SK-N-SH treated with all-trans-retinoic acid at 6 μM for 48 hours (cell line): ENCODE measurements at regions not wholly inside any gene's neighbourhood (a gene's known extent, or its start where the extent isn't known, plus 50 kb on each side); places are given as distances from the start of the nearest gene placed in this dataset.

Experiments
- ATAC-seq: fragments of 200-7000 bp; cut with Tn5 transposase; 3 replicates; pipeline ENCODE4 v1.9.1; 2020; ENCODE audit warnings: mild to moderate bottlenecking, moderate library complexity
- ARNTL ChIP-seq: fragments of 450-650 bp; formaldehyde crosslinking; IDR thresholded peaks from 2 replicates; pipeline ENCODE4 v1.5.0; 2020; ENCODE audit warnings: low read depth, mild to moderate bottlenecking, moderate library complexity, borderline replicate concordance
- BACH2 ChIP-seq: fragments of 250-450 bp; sonication (Bioruptor Pico); IDR thresholded peaks from 2 replicates; pipeline ENCODE4 v1.9.0; 2021; ENCODE audit warnings: mild to moderate bottlenecking, borderline replicate concordance
- CSDC2 ChIP-seq: fragments of 250-450 bp; sonication (Bioruptor Pico); IDR thresholded peaks from 2 replicates; pipeline ENCODE4 v1.5.0; 2020; ENCODE audit warnings: mild to moderate bottlenecking, moderate library complexity
- ESRRG ChIP-seq: fragments of 250-450 bp; sonication (Bioruptor Pico); IDR thresholded peaks from 2 replicates; pipeline ENCODE4 v1.6.1; 2021; ENCODE audit warnings: mild to moderate bottlenecking
- GLIS3 ChIP-seq: fragments of 250-450 bp; sonication (Bioruptor Pico); IDR thresholded peaks from 2 replicates; pipeline ENCODE4 v1.5.0; 2020; ENCODE audit warnings: mild to moderate bottlenecking, moderate library complexity
- ISL1 ChIP-seq: fragments of 250-450 bp; sonication (Bioruptor Pico); IDR thresholded peaks from 2 replicates; pipeline ENCODE4 v2.1.2; 2022; ENCODE audit warnings: mild to moderate bottlenecking, moderate library complexity
- OSR1 ChIP-seq: fragments of 250-450 bp; sonication (Bioruptor Pico); IDR thresholded peaks from 2 replicates; pipeline ENCODE4 v1.8.0; 2022; ENCODE audit warnings: moderate library complexity, mild to moderate bottlenecking, inconsistent platforms
- PPARA ChIP-seq: fragments of 250-450 bp; sonication (Bioruptor Pico); IDR thresholded peaks from 2 replicates; pipeline ENCODE4 v1.5.0; 2020; ENCODE audit warnings: mild to moderate bottlenecking, borderline replicate concordance
- RARB ChIP-seq: fragments of 250-450 bp; sonication (Bioruptor Pico); IDR thresholded peaks from 2 replicates; pipeline ENCODE4 v1.8.0; 2021; ENCODE audit warnings: mild to moderate bottlenecking, moderate library complexity
- TCF4 ChIP-seq: fragments of 250-450 bp; sonication (Bioruptor Pico); IDR thresholded peaks from 2 replicates; pipeline ENCODE4 v1.8.0; 2021; ENCODE audit warnings: mild to moderate bottlenecking, moderate library complexity, borderline replicate concordance
- TOX ChIP-seq: fragments of 250-450 bp; sonication (Bioruptor Pico); IDR thresholded peaks from 2 replicates; pipeline ENCODE4 v1.8.0; 2021; ENCODE audit warnings: mild to moderate bottlenecking, moderate library complexity, borderline replicate concordance
- ZFP30 ChIP-seq: fragments of 450-650 bp; formaldehyde crosslinking; IDR thresholded peaks from 2 replicates; pipeline ENCODE4 v1.5.0; 2022; ENCODE audit warnings: mild to moderate bottlenecking, moderate library complexity
- ZNF565 ChIP-seq: fragments of 450-650 bp; formaldehyde crosslinking; conservative IDR thresholded peaks from 2 replicates; pipeline ENCODE4 v1.5.0; 2020; ENCODE audit warnings: low read depth, mild to moderate bottlenecking, moderate library complexity
- ZNF70 ChIP-seq: fragments of 450-650 bp; formaldehyde crosslinking; IDR thresholded peaks from 2 replicates; pipeline ENCODE4 v1.5.0; 2020; ENCODE audit warnings: mild to moderate bottlenecking, moderate library complexity
- TF ChIP-seq, protein P1 (sequence below): fragments of 250-450 bp; sonication (Bioruptor Pico); IDR thresholded peaks from 2 replicates; pipeline ENCODE4 v1.8.0; 2021; ENCODE audit warnings: low read depth, mild to moderate bottlenecking, moderate library complexity, borderline replicate concordance
- TF ChIP-seq, protein P2 (sequence below): fragments of 250-450 bp; sonication (Bioruptor Pico); IDR thresholded peaks from 2 replicates; pipeline ENCODE4 v1.5.1; 2020; ENCODE audit warnings: low read depth, mild to moderate bottlenecking, moderate library complexity
- TF ChIP-seq, protein P3 (sequence below): fragments of 250-450 bp; sonication (Bioruptor Pico); IDR thresholded peaks from 2 replicates; pipeline ENCODE4 v1.8.0; 2020; ENCODE audit warnings: mild to moderate bottlenecking, moderate library complexity, borderline replicate concordance
- TF ChIP-seq, protein P4 (sequence below): fragments of 250-450 bp; sonication (Bioruptor Pico); IDR thresholded peaks from 2 replicates; pipeline ENCODE4 v1.5.1; 2021; ENCODE audit warnings: mild to moderate bottlenecking, moderate library complexity

DNA sequence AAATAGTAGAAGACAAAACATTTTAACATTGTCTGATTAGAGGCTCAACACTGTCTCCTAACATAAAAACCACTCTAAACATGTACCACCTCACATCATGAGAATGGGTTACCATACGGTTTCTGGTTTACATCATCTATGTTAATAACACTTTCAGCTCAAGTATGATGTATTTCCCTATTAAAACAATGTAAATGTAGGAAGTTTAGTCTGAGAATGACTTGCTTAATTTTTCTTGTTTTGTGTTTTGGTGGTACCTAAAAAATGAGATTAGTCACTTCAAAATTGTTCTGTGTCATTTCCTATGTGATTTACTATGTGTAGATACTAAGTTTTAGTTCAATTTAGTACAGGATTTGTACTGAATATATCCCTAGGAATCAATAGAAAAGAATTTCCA lies 195.8 kb upstream of the SEMA3C start:
- TF ChIP-seq, protein P1, sequence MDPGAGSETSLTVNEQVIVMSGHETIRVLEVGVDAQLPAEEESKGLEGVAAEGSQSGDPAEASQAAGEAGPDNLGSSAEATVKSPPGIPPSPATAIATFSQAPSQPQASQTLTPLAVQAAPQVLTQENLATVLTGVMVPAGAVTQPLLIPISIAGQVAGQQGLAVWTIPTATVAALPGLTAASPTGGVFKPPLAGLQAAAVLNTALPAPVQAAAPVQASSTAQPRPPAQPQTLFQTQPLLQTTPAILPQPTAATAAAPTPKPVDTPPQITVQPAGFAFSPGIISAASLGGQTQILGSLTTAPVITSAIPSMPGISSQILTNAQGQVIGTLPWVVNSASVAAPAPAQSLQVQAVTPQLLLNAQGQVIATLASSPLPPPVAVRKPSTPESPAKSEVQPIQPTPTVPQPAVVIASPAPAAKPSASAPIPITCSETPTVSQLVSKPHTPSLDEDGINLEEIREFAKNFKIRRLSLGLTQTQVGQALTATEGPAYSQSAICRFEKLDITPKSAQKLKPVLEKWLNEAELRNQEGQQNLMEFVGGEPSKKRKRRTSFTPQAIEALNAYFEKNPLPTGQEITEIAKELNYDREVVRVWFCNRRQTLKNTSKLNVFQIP (CRISPR knock-in tag), result no peak
- TF ChIP-seq ZNF565 (CRISPR knock-in tag), result no peak
- no peak for TF ChIP-seq ESRRG (CRISPR knock-in tag)
- TF ChIP-seq, protein P2, sequence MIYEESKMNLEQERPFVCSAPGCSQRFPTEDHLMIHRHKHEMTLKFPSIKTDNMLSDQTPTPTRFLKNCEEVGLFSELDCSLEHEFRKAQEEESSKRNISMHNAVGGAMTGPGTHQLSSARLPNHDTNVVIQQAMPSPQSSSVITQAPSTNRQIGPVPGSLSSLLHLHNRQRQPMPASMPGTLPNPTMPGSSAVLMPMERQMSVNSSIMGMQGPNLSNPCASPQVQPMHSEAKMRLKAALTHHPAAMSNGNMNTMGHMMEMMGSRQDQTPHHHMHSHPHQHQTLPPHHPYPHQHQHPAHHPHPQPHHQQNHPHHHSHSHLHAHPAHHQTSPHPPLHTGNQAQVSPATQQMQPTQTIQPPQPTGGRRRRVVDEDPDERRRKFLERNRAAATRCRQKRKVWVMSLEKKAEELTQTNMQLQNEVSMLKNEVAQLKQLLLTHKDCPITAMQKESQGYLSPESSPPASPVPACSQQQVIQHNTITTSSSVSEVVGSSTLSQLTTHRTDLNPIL, result no peak
- TF ChIP-seq RARB (CRISPR knock-in tag), result no peak

DNA sequence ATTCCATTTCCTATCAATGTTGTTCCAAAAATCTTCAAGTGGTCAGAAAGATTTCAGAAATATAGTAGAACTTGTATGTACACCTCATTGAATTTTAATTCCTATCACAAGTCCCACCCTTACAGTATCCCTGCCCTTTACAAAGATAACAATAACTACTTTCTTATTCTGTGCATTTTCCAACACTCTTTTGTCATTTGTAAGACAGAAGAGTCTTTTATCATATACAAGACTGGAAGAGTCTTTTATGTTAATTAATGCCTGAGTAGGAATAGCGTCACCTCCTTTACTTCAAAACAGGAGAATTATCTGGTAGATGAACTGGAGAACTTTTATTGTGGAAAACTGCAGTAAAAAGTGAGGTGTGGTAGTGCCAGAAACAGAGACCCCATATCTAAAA lies 193.9 kb upstream of the SEMA3C start:
- no peak for ATAC-seq
- TF ChIP-seq ZNF565 (CRISPR knock-in tag), result no peak
- no peak for TF ChIP-seq OSR1
- no peak for TF ChIP-seq PPARA (CRISPR knock-in tag)
- TF ChIP-seq ARNTL (CRISPR knock-in tag), result no peak
- no peak for TF ChIP-seq CSDC2 (CRISPR knock-in tag)
- TF ChIP-seq BACH2 (CRISPR knock-in tag), result no peak
- TF ChIP-seq, protein P1 (CRISPR knock-in tag), result no peak
- no peak for TF ChIP-seq TCF4 (CRISPR knock-in tag)
- no peak for TF ChIP-seq ISL1
- TF ChIP-seq, protein P3, sequence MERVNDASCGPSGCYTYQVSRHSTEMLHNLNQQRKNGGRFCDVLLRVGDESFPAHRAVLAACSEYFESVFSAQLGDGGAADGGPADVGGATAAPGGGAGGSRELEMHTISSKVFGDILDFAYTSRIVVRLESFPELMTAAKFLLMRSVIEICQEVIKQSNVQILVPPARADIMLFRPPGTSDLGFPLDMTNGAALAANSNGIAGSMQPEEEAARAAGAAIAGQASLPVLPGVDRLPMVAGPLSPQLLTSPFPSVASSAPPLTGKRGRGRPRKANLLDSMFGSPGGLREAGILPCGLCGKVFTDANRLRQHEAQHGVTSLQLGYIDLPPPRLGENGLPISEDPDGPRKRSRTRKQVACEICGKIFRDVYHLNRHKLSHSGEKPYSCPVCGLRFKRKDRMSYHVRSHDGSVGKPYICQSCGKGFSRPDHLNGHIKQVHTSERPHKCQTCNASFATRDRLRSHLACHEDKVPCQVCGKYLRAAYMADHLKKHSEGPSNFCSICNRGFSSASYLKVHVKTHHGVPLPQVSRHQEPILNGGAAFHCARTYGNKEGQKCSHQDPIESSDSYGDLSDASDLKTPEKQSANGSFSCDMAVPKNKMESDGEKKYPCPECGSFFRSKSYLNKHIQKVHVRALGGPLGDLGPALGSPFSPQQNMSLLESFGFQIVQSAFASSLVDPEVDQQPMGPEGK (CRISPR knock-in tag), result no peak
- no peak for TF ChIP-seq ZNF70 (CRISPR knock-in tag)
- no peak for TF ChIP-seq ZFP30 (CRISPR knock-in tag)
- TF ChIP-seq GLIS3, result no peak

More for the DNA sequence above, 195.8 kb upstream of the SEMA3C start:
- no peak for ATAC-seq

DNA sequence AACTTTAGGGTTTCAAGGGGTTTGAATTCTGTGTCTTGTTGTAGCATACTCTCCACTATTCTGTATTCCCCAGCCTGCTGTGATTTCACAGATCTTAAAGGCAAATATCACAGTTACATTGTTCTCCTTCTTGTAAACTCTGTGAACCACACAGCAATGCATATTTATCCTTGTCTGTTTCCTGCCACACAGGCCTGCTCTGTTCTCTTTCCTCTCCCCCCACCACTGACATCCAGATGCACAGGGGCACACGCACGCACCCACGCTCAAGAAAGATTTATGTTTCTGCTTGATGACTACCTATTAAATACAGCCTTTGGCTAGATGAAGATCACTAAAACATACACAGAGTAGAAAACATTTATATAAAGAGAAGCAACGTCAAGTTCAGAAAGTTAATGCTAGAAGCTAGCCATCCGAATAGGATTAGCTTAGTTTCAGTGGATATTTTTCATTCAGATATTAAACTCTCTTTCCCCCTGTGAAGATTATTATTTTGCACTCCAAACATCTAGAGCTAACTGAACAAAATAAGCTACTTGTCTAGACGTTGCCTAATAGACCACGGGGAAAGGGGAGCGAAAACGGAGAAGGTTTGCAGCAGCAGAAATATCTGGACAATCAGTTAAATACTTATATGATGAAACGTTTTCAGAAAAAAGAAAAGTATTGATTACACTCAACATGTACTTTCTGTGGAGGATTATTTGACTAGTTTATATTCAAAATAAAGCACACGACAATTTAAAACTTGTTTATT lies 193.1 kb upstream of the SEMA3C start:
- TF ChIP-seq TCF4 (CRISPR knock-in tag), result peak; percentile 34; the same call in 1 of the 2 replicates
- TF ChIP-seq TOX (CRISPR knock-in tag), result 0 out of 2 replicates have a peak, but pooled peaks have one; percentile 42
- no peak for TF ChIP-seq RARB (CRISPR knock-in tag)
- TF ChIP-seq, protein P4, sequence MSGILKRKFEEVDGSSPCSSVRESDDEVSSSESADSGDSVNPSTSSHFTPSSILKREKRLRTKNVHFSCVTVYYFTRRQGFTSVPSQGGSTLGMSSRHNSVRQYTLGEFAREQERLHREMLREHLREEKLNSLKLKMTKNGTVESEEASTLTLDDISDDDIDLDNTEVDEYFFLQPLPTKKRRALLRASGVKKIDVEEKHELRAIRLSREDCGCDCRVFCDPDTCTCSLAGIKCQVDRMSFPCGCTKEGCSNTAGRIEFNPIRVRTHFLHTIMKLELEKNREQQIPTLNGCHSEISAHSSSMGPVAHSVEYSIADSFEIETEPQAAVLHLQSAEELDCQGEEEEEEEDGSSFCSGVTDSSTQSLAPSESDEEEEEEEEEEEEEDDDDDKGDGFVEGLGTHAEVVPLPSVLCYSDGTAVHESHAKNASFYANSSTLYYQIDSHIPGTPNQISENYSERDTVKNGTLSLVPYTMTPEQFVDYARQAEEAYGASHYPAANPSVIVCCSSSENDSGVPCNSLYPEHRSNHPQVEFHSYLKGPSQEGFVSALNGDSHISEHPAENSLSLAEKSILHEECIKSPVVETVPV (CRISPR knock-in tag), result 0 out of 2 replicates have a peak, but pooled peaks have one; percentile 44
- ATAC-seq, result peak; percentile 91

DNA sequence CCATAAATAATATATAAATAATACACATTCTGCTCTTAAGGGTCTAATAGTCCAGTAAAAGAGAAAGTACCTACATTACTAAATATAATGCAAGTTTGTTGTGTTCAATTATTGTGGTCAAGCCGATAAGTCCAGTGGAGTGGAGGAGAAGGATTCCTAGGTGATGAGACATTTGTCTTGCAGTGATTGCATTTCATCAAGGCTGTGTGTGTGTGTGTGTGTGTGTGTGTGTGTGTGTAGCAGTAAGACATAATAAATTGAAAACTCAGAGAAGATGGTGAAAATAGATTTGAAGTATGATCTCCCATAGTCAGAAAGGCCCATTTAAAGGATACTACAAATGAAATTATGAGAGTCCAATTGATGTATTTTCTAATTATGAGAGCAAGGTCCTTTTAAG lies 192.5 kb upstream of the SEMA3C start:
- ATAC-seq, result peak; percentile 86

More for the DNA sequence above, 192.5 kb upstream of the SEMA3C start:
- TF ChIP-seq TOX (CRISPR knock-in tag) (peak; percentile 61; the same call in 1 of the 2 replicates), ZNF565 (CRISPR knock-in tag) (no peak), ISL1 (peak; percentile 61), OSR1 (no peak)
